ENCODE measurements at regions not wholly inside any gene's neighbourhood (a gene's known extent, or its start where the extent isn't known, plus 50 kb on each side); places are given as distances from the start of the nearest gene placed in this dataset.

GRCh38 chr7:46205478-46205877, 284.4 kb upstream of the IGFBP3 start:
- no peak overlapping the region for H3K27ac Mint-ChIP-seq
- no peaks in the 10 kb centered on the region for H3K27me3 Mint-ChIP-seq (ENCODE audit: low read depth)
- H3K36me3 Mint-ChIP-seq: no peaks in the 10 kb centered on the region
- no peak for DNase-seq (ENCODE audit: low spot score)
- H3K4me3 Mint-ChIP-seq: no peak overlapping the region
- no peaks in the 10 kb centered on the region for H3K9me3 Mint-ChIP-seq
- ChIA-PET POLR2A (no interaction called here), CTCF (no interaction called here)
- H3K4me1 Mint-ChIP-seq: peaks cover 2% of the 10 kb centered on the region; the same call in 1 of the 2 replicates
- ATAC-seq: no peak
- TF ChIP-seq ZNF232 (CRISPR knock-in tag; IDR thresholded peaks at IDR 0.05) (no peak), PREB (CRISPR knock-in tag; IDR thresholded peaks at IDR 0.05; ENCODE audit: borderline replicate concordance) (no peak)

- TF ChIP-seq RORB (CRISPR knock-in tag; IDR thresholded peaks at IDR 0.05) (no peak), HMGA2 (CRISPR knock-in tag; IDR thresholded peaks at IDR 0.05) (no peak), ZNF317 (CRISPR knock-in tag; IDR thresholded peaks at IDR 0.05; ENCODE audit: borderline replicate concordance, low read depth) (no peak), ATF3 (CRISPR knock-in tag; conservative IDR thresholded peaks at IDR 0.05) (no peak), USF2 (CRISPR knock-in tag; IDR thresholded peaks at IDR 0.05) (no peak), CTCF (IDR thresholded peaks at IDR 0.05) (no peak), SOX15 (CRISPR knock-in tag; IDR thresholded peaks at IDR 0.05) (no peak)
- Mint-ChIP-seq H3K27me3 (ENCODE audit: low read depth) (no peaks in the 10 kb centered on the region), H3K4me3 (no peak overlapping the region), H3K36me3 (no peaks in the 10 kb centered on the region), H3K9me3 (no peaks in the 10 kb centered on the region), H3K27ac (no peak overlapping the region), H3K4me1 (peaks cover under 1% of the 10 kb centered on the region; the same call in 1 of the 2 replicates)
- ChIA-PET POLR2A (no interaction called here), CTCF (no interaction called here)
- ATAC-seq (no peak), DNase-seq (ENCODE audit: low spot score) (no peak)
Measured at GRCh38 chr7:46203926-46204325, 282.9 kb upstream of the IGFBP3 start.

- CTCF ChIA-PET: no interaction called here
- Mint-ChIP-seq H3K36me3 (no peaks in the 10 kb centered on the region), H3K9me3 (no peaks in the 10 kb centered on the region), H3K4me1 (no peaks in the 10 kb centered on the region; the same call in 1 of the 2 replicates), H3K27ac (no peak overlapping the region), H3K4me3 (no peak overlapping the region), H3K27me3 (ENCODE audit: low read depth) (no peaks in the 10 kb centered on the region)
- DNase-seq (ENCODE audit: low spot score) (no peak), ATAC-seq (no peak)
- POLR2A ChIA-PET: no interaction called here
- TF ChIP-seq CTCF (IDR thresholded peaks at IDR 0.05): no peak
- no peak for TF ChIP-seq ZNF512 (CRISPR knock-in tag; IDR thresholded peaks at IDR 0.05; ENCODE audit: borderline replicate concordance)
- TF ChIP-seq PREB (CRISPR knock-in tag; IDR thresholded peaks at IDR 0.05; ENCODE audit: borderline replicate concordance): no peak
- no peak for TF ChIP-seq HMGA2 (CRISPR knock-in tag; IDR thresholded peaks at IDR 0.05)
- no peak for TF ChIP-seq ZNF317 (CRISPR knock-in tag; IDR thresholded peaks at IDR 0.05; ENCODE audit: borderline replicate concordance, low read depth)
- no peak for TF ChIP-seq E2F5 (CRISPR knock-in tag; IDR thresholded peaks at IDR 0.05)
- TF ChIP-seq ZNF138 (CRISPR knock-in tag; conservative IDR thresholded peaks at IDR 0.05): no peak
- TF ChIP-seq RORB (CRISPR knock-in tag; IDR thresholded peaks at IDR 0.05): no peak
- TF ChIP-seq ATF6 (CRISPR knock-in tag; IDR thresholded peaks at IDR 0.05): no peak
- no peak for TF ChIP-seq NFATC4 (CRISPR knock-in tag; IDR thresholded peaks at IDR 0.05)
- no peak for TF ChIP-seq USF2 (CRISPR knock-in tag; IDR thresholded peaks at IDR 0.05)
Measured at GRCh38 chr7:46202379-46202778, 281.3 kb upstream of the IGFBP3 start.
